ENCODE measurements at regions not wholly inside any gene's neighbourhood (a gene's known extent, or its start where the extent isn't known, plus 50 kb on each side); places are given as distances from the start of the nearest gene placed in this dataset.

GRCh38 chr13:66207610-66208009, 1022.5 kb downstream of the PCDH9 start:
- TF ChIP-seq CTCF (IDR thresholded peaks at IDR 0.05; ENCODE audit: insufficient read depth, low read depth, low read length, missing control alignments), result no peak
- DNase-seq (ENCODE audit: low read depth), result no peak
- no peak overlapping the region for H3K4me3 ChIP-seq (ENCODE audit: low read length)

GRCh38 chr13:66205807-66206206, 1024.3 kb downstream of the PCDH9 start:
- no peak for TF ChIP-seq CTCF (IDR thresholded peaks at IDR 0.05; ENCODE audit: insufficient read depth, low read depth, low read length, missing control alignments)
- no peak for DNase-seq (ENCODE audit: low read depth)
- no peak overlapping the region for H3K4me3 ChIP-seq (ENCODE audit: low read length)

- TF ChIP-seq CTCF (IDR thresholded peaks at IDR 0.05; ENCODE audit: insufficient read depth, low read depth, low read length, missing control alignments), result peak; percentile 21
- DNase-seq (ENCODE audit: low read depth), result no peak
- no peak overlapping the region for H3K4me3 ChIP-seq (ENCODE audit: low read length)
These were observed 1029.6 kb downstream of the PCDH9 start for GRCh38 chr13:66200555-66200954.

- H3K4me3 ChIP-seq (ENCODE audit: low read length), result no peak overlapping the region
- DNase-seq (ENCODE audit: low read depth), result no peak
- no peak for TF ChIP-seq CTCF (IDR thresholded peaks at IDR 0.05; ENCODE audit: insufficient read depth, low read depth, low read length, missing control alignments)
These were observed 1034.9 kb downstream of the PCDH9 start for GRCh38 chr13:66195238-66195637.

GRCh38 chr13:66189986-66190385, 1040.2 kb downstream of the PCDH9 start:
- TF ChIP-seq CTCF (IDR thresholded peaks at IDR 0.05; ENCODE audit: insufficient read depth, low read depth, low read length, missing control alignments), result no peak
- no peak for DNase-seq (ENCODE audit: low read depth)
- H3K4me3 ChIP-seq (ENCODE audit: low read length), result no peak overlapping the region

GRCh38 chr13:66180836-66181235, 1049.3 kb downstream of the PCDH9 start:
- H3K4me3 ChIP-seq (ENCODE audit: low read length), result no peak overlapping the region
- TF ChIP-seq CTCF (IDR thresholded peaks at IDR 0.05; ENCODE audit: insufficient read depth, low read depth, low read length, missing control alignments), result no peak
- DNase-seq (ENCODE audit: low read depth), result peak; percentile 2

GRCh38 chr13:66171920-66172319, 1058.2 kb downstream of the PCDH9 start:
- TF ChIP-seq CTCF (IDR thresholded peaks at IDR 0.05; ENCODE audit: insufficient read depth, low read depth, low read length, missing control alignments), result no peak
- H3K4me3 ChIP-seq (ENCODE audit: low read length), result no peak overlapping the region
- no peak for DNase-seq (ENCODE audit: low read depth)

Data from epithelial cell of esophagus (primary cell).